Chondrocyte (in vitro differentiated cells): ENCODE measurements at regions not wholly inside any gene's neighbourhood (a gene's known extent, or its start where the extent isn't known, plus 50 kb on each side); places are given as distances from the start of the nearest gene placed in this dataset.
"Not testable (repeated sequence)": the region's sequence is repeated elsewhere in the genome, so short reads cannot be mapped to it uniquely, and the experiment has no call there.

Experiments used
- DNase-seq: peaks from one replicate; pipeline ENCODE4 v3.0.0; 2021; ENCODE audit warnings: mixed read lengths, low spot score
- H3K27ac Mint-ChIP-seq: one replicate; pipeline ENCODE4 v1.8.0; 2021; ENCODE audit warnings: mild to moderate bottlenecking, moderate library complexity, mixed read lengths; ENCODE audit not compliant: unreplicated experiment
- H3K27me3 Mint-ChIP-seq: 2 replicates; pipeline ENCODE4 v1.8.0; 2021; ENCODE audit warnings: low read depth, mixed read lengths
- H3K36me3 Mint-ChIP-seq: 2 replicates; pipeline ENCODE4 v1.8.0; 2021; ENCODE audit warnings: low read depth, mixed read lengths
- H3K4me1 Mint-ChIP-seq: 2 replicates; pipeline ENCODE4 v1.8.0; 2021; ENCODE audit warnings: low read depth, mild to moderate bottlenecking, mixed read lengths
- H3K4me3 Mint-ChIP-seq: one replicate; pipeline ENCODE4 v1.8.0; 2021; ENCODE audit warnings: mild to moderate bottlenecking, moderate library complexity, mixed read lengths; ENCODE audit not compliant: unreplicated experiment
- H3K9me3 Mint-ChIP-seq: 2 replicates; pipeline ENCODE4 v1.8.0; 2021; ENCODE audit warnings: low read depth, mixed read lengths
- TF ChIP-seq, protein P1 (sequence below): fragments of 200-600 bp; sonication (generic); IDR thresholded peaks from 2 replicates; pipeline ENCODE4 v1.5.0; 2021; ENCODE audit warnings: antibody characterized with exemption, mild to moderate bottlenecking, moderate library complexity

DNA sequence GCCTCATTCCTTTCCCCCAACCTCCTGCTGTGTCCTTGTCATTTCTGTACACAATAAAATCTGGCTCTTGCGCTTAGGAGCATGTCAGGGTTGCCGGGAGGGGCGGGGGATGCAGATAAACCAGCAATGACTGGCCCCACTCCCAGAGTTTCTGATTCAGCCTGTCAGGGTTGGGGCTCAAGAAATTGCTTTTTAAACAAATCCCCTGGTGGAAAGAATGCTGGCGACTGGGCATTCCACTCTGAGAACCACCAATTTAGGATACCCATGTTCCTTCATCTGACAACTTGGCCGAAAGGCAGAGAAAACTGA, 376.4 kb downstream of the TCERG1L start:
- TF ChIP-seq, protein P1, sequence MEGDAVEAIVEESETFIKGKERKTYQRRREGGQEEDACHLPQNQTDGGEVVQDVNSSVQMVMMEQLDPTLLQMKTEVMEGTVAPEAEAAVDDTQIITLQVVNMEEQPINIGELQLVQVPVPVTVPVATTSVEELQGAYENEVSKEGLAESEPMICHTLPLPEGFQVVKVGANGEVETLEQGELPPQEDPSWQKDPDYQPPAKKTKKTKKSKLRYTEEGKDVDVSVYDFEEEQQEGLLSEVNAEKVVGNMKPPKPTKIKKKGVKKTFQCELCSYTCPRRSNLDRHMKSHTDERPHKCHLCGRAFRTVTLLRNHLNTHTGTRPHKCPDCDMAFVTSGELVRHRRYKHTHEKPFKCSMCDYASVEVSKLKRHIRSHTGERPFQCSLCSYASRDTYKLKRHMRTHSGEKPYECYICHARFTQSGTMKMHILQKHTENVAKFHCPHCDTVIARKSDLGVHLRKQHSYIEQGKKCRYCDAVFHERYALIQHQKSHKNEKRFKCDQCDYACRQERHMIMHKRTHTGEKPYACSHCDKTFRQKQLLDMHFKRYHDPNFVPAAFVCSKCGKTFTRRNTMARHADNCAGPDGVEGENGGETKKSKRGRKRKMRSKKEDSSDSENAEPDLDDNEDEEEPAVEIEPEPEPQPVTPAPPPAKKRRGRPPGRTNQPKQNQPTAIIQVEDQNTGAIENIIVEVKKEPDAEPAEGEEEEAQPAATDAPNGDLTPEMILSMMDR, result no peak
- H3K4me1 Mint-ChIP-seq, result no peaks in the 10 kb centered on the region
- H3K27me3 Mint-ChIP-seq, result no peaks in the 10 kb centered on the region
- H3K27ac Mint-ChIP-seq, result no peak overlapping the region
- H3K4me3 Mint-ChIP-seq, result no peak overlapping the region
- H3K36me3 Mint-ChIP-seq, result no peaks in the 10 kb centered on the region
- peaks cover 34% of the 10 kb centered on the region for H3K9me3 Mint-ChIP-seq
- DNase-seq, result no peak

DNA sequence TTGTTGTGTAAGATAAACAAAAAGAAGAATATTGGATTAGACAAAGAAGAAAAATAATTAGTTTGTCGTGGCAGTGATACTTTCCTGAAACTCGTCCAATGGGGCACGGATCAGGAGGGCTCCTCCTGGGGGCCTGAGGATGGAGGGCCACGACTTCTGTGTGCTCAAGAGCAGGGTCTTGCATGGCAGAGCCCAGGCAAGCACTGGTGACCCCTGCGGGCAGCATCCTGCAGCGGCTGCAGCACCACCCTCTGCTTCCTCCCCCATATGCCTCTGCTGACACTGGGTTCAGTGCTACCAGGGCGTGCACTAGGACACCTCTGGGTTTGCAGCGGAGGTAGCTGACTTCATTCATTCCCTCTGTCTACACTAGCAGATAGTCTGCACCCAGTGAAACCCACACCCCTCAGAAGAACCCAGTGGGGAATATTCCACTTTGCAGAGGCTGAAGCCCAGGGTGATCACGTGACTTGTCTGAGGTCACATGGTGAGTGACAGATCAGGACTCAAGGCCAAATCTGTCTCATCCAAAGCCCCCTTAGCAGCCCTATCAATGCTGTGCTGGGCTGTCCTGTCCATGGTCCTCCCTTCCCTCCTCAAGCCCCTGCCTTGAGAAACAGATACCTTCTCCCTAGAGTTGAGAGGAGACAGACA, 375.5 kb downstream of the TCERG1L start:
- no peaks in the 10 kb centered on the region for H3K4me1 Mint-ChIP-seq
- no peaks in the 10 kb centered on the region for H3K36me3 Mint-ChIP-seq
- TF ChIP-seq, protein P1, result no peak
- DNase-seq, result no peak
- no peak overlapping the region for H3K27ac Mint-ChIP-seq
- peaks cover 34% of the 10 kb centered on the region for H3K9me3 Mint-ChIP-seq
- no peak overlapping the region for H3K4me3 Mint-ChIP-seq
- no peaks in the 10 kb centered on the region for H3K27me3 Mint-ChIP-seq

DNA sequence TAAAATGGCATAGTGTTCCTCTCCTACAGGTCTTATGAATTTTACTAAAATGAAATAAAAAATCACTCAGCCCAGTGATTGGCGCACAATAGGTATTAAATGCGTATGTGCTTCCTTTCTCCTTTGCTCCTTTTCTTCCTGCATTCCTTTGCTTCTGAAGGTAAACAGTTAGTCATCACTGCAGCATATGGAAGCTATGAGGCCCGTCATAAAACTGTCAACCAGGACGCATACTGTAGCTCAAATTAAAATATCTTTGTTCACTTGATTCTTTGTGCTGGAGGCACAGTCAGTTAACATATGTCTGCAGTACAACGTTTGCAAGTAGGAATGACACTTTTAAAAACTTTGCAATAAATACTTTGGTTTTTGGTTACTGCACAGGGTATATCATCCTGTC, 374.7 kb downstream of the TCERG1L start:
- DNase-seq, result no peak
- Mint-ChIP-seq H3K27me3 (no peaks in the 10 kb centered on the region), H3K9me3 (peaks cover 26% of the 10 kb centered on the region), H3K4me3 (no peak overlapping the region), H3K36me3 (no peaks in the 10 kb centered on the region), H3K27ac (no peak overlapping the region), H3K4me1 (no peaks in the 10 kb centered on the region)
- TF ChIP-seq, protein P1, result no peak

DNA sequence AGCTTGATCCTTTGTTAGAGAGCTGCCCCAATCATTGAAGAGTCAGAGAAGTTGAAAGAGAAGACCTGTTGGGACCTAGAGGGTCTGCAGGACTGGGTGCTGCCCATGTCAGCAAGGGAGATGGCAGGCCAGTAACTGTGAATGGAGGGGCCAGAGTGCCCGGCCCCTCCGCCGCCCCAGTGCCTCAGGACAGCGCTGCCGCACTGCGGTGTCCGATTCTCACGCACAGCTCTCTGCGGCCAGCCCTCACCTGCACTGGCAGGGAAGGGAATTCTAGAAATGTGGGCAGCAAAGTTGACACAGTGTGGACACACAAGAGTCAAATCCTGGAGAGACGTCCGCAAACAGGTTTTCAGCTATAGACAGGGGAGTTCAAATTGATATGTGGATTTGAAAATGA, 373.5 kb downstream of the TCERG1L start:
- H3K4me1 Mint-ChIP-seq, result no peaks in the 10 kb centered on the region
- H3K27me3 Mint-ChIP-seq, result no peaks in the 10 kb centered on the region
- H3K36me3 Mint-ChIP-seq, result no peaks in the 10 kb centered on the region
- H3K27ac Mint-ChIP-seq, result no peak overlapping the region
- DNase-seq, result no peak
- H3K4me3 Mint-ChIP-seq, result no peak overlapping the region
- H3K9me3 Mint-ChIP-seq, result peaks cover 23% of the 10 kb centered on the region
- TF ChIP-seq, protein P1, result no peak

DNA sequence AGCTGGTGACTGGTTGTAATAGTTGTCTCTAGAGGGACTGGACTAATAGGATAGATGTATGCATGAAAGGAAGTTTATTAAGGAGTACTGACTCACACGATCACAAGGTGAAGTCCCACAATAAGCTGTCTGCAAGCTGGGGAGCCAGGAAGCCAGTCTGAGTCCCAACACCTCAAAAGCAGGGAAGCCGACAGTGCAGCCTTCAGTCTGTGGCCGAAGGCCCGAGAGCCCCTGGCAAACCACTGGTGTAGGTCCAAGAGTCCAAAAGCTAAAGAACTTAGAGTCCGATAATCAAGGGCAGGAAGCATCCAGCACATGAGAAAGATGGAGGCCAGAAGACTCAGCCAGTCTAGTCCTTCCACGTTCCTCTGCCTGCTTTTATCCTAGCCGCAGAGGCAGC, 372.6 kb downstream of the TCERG1L start:
- not testable (repeated sequence) for DNase-seq, H3K36me3 Mint-ChIP-seq, H3K27me3 Mint-ChIP-seq, H3K27ac Mint-ChIP-seq, H3K4me3 Mint-ChIP-seq, H3K4me1 Mint-ChIP-seq
- H3K9me3 Mint-ChIP-seq, result peaks cover 24% of the 10 kb centered on the region

DNA sequence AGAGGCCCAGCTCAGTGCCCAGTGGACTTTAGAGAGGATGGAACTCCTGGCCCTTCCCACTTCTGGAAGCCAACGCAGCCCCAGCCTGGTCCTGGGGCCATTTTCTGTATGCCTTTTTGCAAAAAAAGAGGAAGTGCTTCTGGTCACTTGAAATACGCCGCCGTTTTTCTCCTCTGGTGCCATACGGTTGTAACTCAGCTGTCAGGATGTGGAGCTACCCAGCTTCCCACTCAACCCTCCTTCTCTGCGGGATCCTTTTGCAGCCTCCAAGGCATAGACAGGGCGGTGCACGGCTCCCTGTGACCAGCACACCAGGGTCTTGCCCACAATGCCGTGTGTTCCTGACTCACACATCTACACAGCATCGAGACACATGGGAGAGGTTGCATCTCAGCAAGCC, 369.6 kb downstream of the TCERG1L start:
- no peak overlapping the region for H3K27ac Mint-ChIP-seq
- TF ChIP-seq, protein P1, result no peak
- H3K27me3 Mint-ChIP-seq, result no peaks in the 10 kb centered on the region
- no peak for DNase-seq
- H3K36me3 Mint-ChIP-seq, result no peaks in the 10 kb centered on the region
- no peaks in the 10 kb centered on the region for H3K4me1 Mint-ChIP-seq
- H3K9me3 Mint-ChIP-seq, result peaks cover 18% of the 10 kb centered on the region
- no peak overlapping the region for H3K4me3 Mint-ChIP-seq
